Activated B cell treated with CpG ODN at 0.5 μM for 24 hours (primary cell): ENCODE measurements at regions not wholly inside any gene's neighbourhood (a gene's known extent, or its start where the extent isn't known, plus 50 kb on each side); places are given as distances from the start of the nearest gene placed in this dataset.

Experiments
- ATAC-seq: fragments of 200-7000 bp; cut with Tn5 transposase; one replicate; pipeline ENCODE4 v1.10.0; 2021; ENCODE audit warnings: low read depth, mild to moderate bottlenecking, moderate library complexity
- CTCF ChIA-PET: fragments of 350-600 bp; sonication (Branson Sonifier 250); formaldehyde crosslinking; loops from one replicate; lab custom pipeline; 2021; ENCODE audit warnings: antibody characterized with exemption; lab: Charles Lee
- POLR2A ChIA-PET: fragments of 350-600 bp; sonication (Branson Sonifier 250); formaldehyde crosslinking; loops from one replicate; lab custom pipeline; 2021; ENCODE audit warnings: antibody characterized with exemption; lab: Charles Lee
- DNase-seq: peaks from one replicate; pipeline ENCODE4 v3.0.0; 2022
- H3K27ac Mint-ChIP-seq: one replicate; pipeline ENCODE4 v1.8.0; 2020; ENCODE audit warnings: mixed read lengths
- H3K27me3 Mint-ChIP-seq: one replicate; pipeline ENCODE4 v1.8.0; 2021; ENCODE audit warnings: mixed read lengths
- H3K36me3 Mint-ChIP-seq: one replicate; pipeline ENCODE4 v1.8.0; 2021; ENCODE audit warnings: low read depth, mixed read lengths
- H3K4me1 Mint-ChIP-seq: one replicate; pipeline ENCODE4 v1.8.0; 2021; ENCODE audit warnings: mixed read lengths
- H3K4me3 Mint-ChIP-seq: one replicate; pipeline ENCODE4 v1.8.0; 2020; ENCODE audit warnings: mild to moderate bottlenecking, mixed read lengths
- H3K9me3 Mint-ChIP-seq: one replicate; pipeline ENCODE4 v1.8.0; 2020; ENCODE audit warnings: mixed read lengths
- CTCF ChIP-seq: fragments of 200-600 bp; IDR thresholded peaks from one replicate; pipeline ENCODE4 v1.8.0; 2022; ENCODE audit warnings: antibody characterized with exemption, mild to moderate bottlenecking
- intact Hi-C: fragments of 100-400 bp; cut with micrococcal nuclease; formaldehyde crosslinking; loops from one replicate; pipeline ENCODE4 v1.15.1; 2024

GRCh38 chr2:216781709-216782108 is 78.2 kb downstream of the TNP1 start:
- Mint-ChIP-seq H3K4me3 (no peak overlapping the region), H3K27me3 (peaks cover 10% of the 10 kb centered on the region), H3K9me3 (peaks cover 6% of the 10 kb centered on the region), H3K27ac (no peak overlapping the region), H3K4me1 (no peaks in the 10 kb centered on the region), H3K36me3 (no peaks in the 10 kb centered on the region)
- ChIA-PET CTCF (no interaction called here), POLR2A (no interaction called here)
- ATAC-seq (no peak), DNase-seq (no peak)
- intact Hi-C loops, result no loop called here
- TF ChIP-seq CTCF, result no peak

DNA sequence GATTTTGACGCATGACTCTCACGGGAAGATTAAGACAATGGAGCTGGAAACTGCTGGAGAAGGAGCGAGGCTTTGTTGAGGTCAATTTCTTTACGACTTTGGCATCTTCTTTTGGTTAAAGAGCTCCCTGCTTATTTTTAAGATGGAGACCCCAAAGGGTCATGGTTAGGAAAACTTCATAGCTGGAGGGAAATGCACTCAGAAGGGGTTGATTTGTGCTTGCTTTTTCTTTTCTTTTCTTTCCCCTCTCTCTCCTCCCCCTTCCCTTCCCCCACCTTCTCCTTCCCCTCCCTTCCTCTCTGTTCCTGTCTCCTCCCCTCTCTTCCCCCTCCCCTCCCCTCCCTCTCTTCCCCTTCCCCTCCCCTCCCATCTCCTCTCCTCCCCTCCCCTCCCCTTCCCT is 79.0 kb downstream of the TNP1 start:
- Mint-ChIP-seq H3K36me3 (no peaks in the 10 kb centered on the region), H3K27ac (no peak overlapping the region), H3K27me3 (peaks cover 12% of the 10 kb centered on the region), H3K4me3 (no peak overlapping the region), H3K4me1 (no peaks in the 10 kb centered on the region), H3K9me3 (peaks cover 6% of the 10 kb centered on the region)
- ChIA-PET POLR2A (no interaction called here), CTCF (no interaction called here)
- intact Hi-C loops, result no loop called here
- ATAC-seq, result no peak
- DNase-seq, result no peak
- no peak for TF ChIP-seq CTCF

GRCh38 chr2:216777637-216778273 is 82.1 kb downstream of the TNP1 start:
- peak; percentile 50 for ATAC-seq

DNA sequence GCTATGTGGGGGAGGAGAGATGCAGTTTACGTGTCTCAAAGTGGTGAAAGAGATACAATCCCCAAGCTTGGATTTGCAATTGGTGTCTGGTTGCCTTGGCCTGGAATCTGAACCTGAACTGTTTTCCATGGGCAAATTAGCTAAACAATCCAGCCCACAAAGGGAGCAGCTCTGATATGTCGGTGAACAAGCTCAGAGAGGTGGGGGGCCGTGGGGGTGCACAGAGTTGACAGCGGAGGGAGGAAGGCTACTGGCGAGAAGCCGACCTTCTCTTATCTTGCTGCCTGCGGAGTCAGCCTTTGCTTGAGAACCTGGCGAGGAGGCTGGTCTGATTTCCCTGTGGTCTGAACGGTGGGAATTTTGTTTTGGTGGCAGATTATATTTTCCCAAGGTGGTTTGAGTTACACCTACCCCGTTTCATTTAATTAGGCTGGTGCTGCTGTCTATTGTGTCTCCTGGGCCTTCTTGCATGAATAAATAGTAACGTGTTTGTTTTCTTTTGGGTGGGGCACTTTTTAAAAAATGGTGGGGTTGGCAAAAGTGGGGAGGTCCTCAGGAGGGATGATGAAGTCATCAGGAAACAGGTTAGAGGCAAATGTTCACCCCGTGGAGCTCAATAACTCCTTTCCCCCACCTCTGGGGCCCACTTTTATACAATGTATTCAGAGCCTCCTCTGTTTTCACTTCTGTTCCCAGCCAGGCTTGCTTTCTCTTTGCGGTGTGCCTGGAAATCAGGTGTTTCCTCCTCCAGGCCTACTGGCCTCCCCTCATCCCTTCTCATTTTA is 80.9 kb upstream of the IGFBP5 start:
- Mint-ChIP-seq H3K4me3 (no peak overlapping the region), H3K36me3 (no peaks in the 10 kb centered on the region), H3K27me3 (peaks cover 8% of the 10 kb centered on the region), H3K9me3 (peaks cover 6% of the 10 kb centered on the region), H3K4me1 (no peaks in the 10 kb centered on the region), H3K27ac (no peak overlapping the region)
- ATAC-seq, result no peak
- no peak for DNase-seq
- intact Hi-C loops, result loop anchor here (2.0 kb wide), 1 partner anchor 735 kb away; no protein-coding TSS in a partner anchor
- CTCF ChIA-PET, result no interaction called here
- POLR2A ChIA-PET, result no interaction called here
- TF ChIP-seq CTCF, result no peak

More at GRCh38 chr2:216777637-216778273, 82.1 kb downstream of the TNP1 start:
- ChIA-PET POLR2A (no interaction called here), CTCF (no interaction called here)
- Mint-ChIP-seq H3K9me3 (peaks cover 6% of the 10 kb centered on the region), H3K27ac (no peak overlapping the region), H3K36me3 (no peaks in the 10 kb centered on the region), H3K4me3 (no peak overlapping the region), H3K27me3 (peaks cover 8% of the 10 kb centered on the region), H3K4me1 (no peaks in the 10 kb centered on the region)
- DNase-seq, result no peak
- intact Hi-C loops, result loop anchor here (2.0 kb wide), 1 partner anchor 733 kb away; no protein-coding TSS in a partner anchor
- TF ChIP-seq CTCF, result no peak

DNA sequence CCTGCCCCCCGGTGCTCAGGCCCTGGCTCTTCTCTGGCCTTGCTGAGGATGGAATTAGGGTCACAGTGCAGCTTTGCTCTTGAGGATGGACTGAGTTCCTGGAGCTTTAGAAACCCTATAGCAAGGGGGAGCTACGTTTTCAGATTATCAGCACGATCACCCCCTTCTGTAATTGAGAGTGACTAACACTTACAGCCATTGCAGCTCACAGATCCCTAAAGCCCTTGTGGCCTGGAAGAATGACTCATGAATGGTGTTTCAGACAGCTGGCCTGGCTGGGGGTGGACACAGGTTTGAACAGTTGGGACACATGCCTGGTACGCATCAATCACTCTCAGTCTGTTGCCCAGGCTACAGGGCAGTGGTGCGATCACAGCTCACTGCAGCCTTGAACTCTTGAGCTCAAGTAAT is 79.7 kb upstream of the IGFBP5 start:
- Mint-ChIP-seq H3K27me3 (peaks cover 8% of the 10 kb centered on the region), H3K36me3 (no peaks in the 10 kb centered on the region), H3K27ac (no peak overlapping the region), H3K4me1 (no peaks in the 10 kb centered on the region), H3K9me3 (peaks cover 6% of the 10 kb centered on the region), H3K4me3 (no peak overlapping the region)
- DNase-seq (no peak), ATAC-seq (no peak)
- ChIA-PET POLR2A (no interaction called here), CTCF (no interaction called here)
- TF ChIP-seq CTCF, result no peak
- intact Hi-C loops, result no loop called here
